Left lung (tissue), 4 donors: ENCODE measurements at regions not wholly inside any gene's neighbourhood (a gene's known extent, or its start where the extent isn't known, plus 50 kb on each side); places are given as distances from the start of the nearest gene placed in this dataset.

Source experiments
- ATAC-seq: fragments of 200-7000 bp; cut with Tn5 transposase; one replicate; pipeline ENCODE4 v1.9.1; 2020; ENCODE audit warnings: moderate library complexity
- DNase-seq, 4 donors: peaks; one replicate each; pipeline ENCODE4 v3.0.0-alpha.2; 2013 to 2020
- H3K27ac ChIP-seq, 2 donors: fragments of 200-600 bp; sonication (generic) in 1 of 2; one replicate each; pipeline versions ENCODE4 v1.5.0 to v1.8.0; 2020 to 2021
- H3K27me3 ChIP-seq, 2 donors: fragments of 200-600 bp; sonication (generic) in 1 of 2; one replicate each; pipeline versions ENCODE4 v1.5.0 to v1.8.0; 2020 to 2021
- H3K36me3 ChIP-seq, 2 donors: fragments of 200-600 bp; sonication (generic) in 1 of 2; one replicate each; pipeline versions ENCODE4 v1.5.0 to v1.8.0; 2020 to 2021
- H3K4me1 ChIP-seq, 2 donors: fragments of 200-600 bp; one replicate each; pipeline ENCODE4 v1.8.0; 2021
- H3K4me3 ChIP-seq, 2 donors: fragments of 200-600 bp; sonication (generic) in 1 of 2; one replicate each; pipeline versions ENCODE4 v1.5.0 to v1.8.0; 2020 to 2021; ENCODE audit warnings: mild to moderate bottlenecking in 1 of 2
- H3K9me3 ChIP-seq, 2 donors: fragments of 200-600 bp; sonication (generic) in 1 of 2; one replicate each; pipeline versions ENCODE4 v1.5.0 to v1.8.0; 2020 to 2021
- CTCF ChIP-seq, 2 donors: fragments of 200-600 bp; sonication (generic) in 1 of 2; IDR thresholded peaks; one replicate each; pipeline versions ENCODE4 v1.5.0 to v1.8.0; 2021; ENCODE audit warnings: antibody characterized with exemption in 2 of 2
- intact Hi-C, 2 donors: fragments of 100-400 bp; cut with DNase I; formaldehyde crosslinking; loops; one replicate each; pipeline versions ENCODE4 v1.11.2 to v1.14.2; 2022
- donor health status: DM: no; HTN: yes; CAD: no.
- donor health status: DM: no; HTN: no; CAD: no.

- no peak for DNase-seq
- no peaks in the 10 kb centered on the region for H3K36me3 ChIP-seq
- no peak for ATAC-seq
- H3K9me3 ChIP-seq, result no peaks in the 10 kb centered on the region
- no peak overlapping the region for H3K4me3 ChIP-seq
- no peak overlapping the region for H3K27ac ChIP-seq
- H3K4me1 ChIP-seq, result peaks cover 8 to 20% of the 10 kb centered on the region in 2 donors
- intact Hi-C loops, result no loop called here
- TF ChIP-seq CTCF (IDR thresholded peaks at IDR 0.05), result no peak
- no peaks in the 10 kb centered on the region for H3K27me3 ChIP-seq
Measured at GRCh38 chr12:92549516-92549915, 153.3 kb upstream of the PLEKHG7 start.

GRCh38 chr12:92547906-92548305 lies 154.9 kb upstream of the PLEKHG7 start:
- ATAC-seq, result no peak
- Histone ChIP-seq H3K27me3 (no peaks in the 10 kb centered on the region), H3K36me3 (no peaks in the 10 kb centered on the region), H3K9me3 (no peaks in the 10 kb centered on the region), H3K4me1 (peaks cover 8 to 21% of the 10 kb centered on the region in 2 donors), H3K27ac (no peak overlapping the region), H3K4me3 (no peak overlapping the region)
- TF ChIP-seq CTCF (IDR thresholded peaks at IDR 0.05), result no peak
- no peak for DNase-seq
- intact Hi-C loops, result no loop called here

GRCh38 chr12:92547420-92547819 lies 155.4 kb upstream of the PLEKHG7 start:
- Histone ChIP-seq H3K27ac (no peak overlapping the region), H3K36me3 (no peaks in the 10 kb centered on the region), H3K4me3 (no peak overlapping the region), H3K27me3 (no peaks in the 10 kb centered on the region), H3K9me3 (no peaks in the 10 kb centered on the region), H3K4me1 (peaks cover 6 to 20% of the 10 kb centered on the region in 2 donors)
- intact Hi-C loops, result no loop called here
- no peak for ATAC-seq
- TF ChIP-seq CTCF (IDR thresholded peaks at IDR 0.05), result no peak
- no peak for DNase-seq

GRCh38 chr12:92546635-92547348 lies 156.0 kb upstream of the PLEKHG7 start:
- Histone ChIP-seq H3K4me1 (peaks cover 0 to 15% of the 10 kb centered on the region in 2 donors), H3K9me3 (no peaks in the 10 kb centered on the region), H3K36me3 (no peaks in the 10 kb centered on the region), H3K4me3 (no peak overlapping the region), H3K27ac (no peak overlapping the region), H3K27me3 (no peaks in the 10 kb centered on the region)
- TF ChIP-seq CTCF (IDR thresholded peaks at IDR 0.05), result no peak
- ATAC-seq, result no peak
- DNase-seq, result no peak
- intact Hi-C loops, result no loop called here

GRCh38 chr12:92546259-92546634 lies 156.5 kb upstream of the PLEKHG7 start:
- no peak for TF ChIP-seq CTCF (IDR thresholded peaks at IDR 0.05)
- no peak overlapping the region for H3K27ac ChIP-seq
- no peak overlapping the region for H3K4me3 ChIP-seq
- DNase-seq (no peak), ATAC-seq (no peak)
- no peaks in the 10 kb centered on the region for H3K36me3 ChIP-seq
- no peaks in the 10 kb centered on the region for H3K27me3 ChIP-seq
- no peaks in the 10 kb centered on the region for H3K9me3 ChIP-seq
- intact Hi-C loops, result no loop called here
- peaks cover 0 to 18% of the 10 kb centered on the region in 2 donors for H3K4me1 ChIP-seq
